ES-I3 (cell line): ENCODE measurements at regions not wholly inside any gene's neighbourhood (a gene's known extent, or its start where the extent isn't known, plus 50 kb on each side); places are given as distances from the start of the nearest gene placed in this dataset.
"Not testable (repeated sequence)": the region's sequence is repeated elsewhere in the genome, so short reads cannot be mapped to it uniquely, and the experiment has no call there.

Experiments
- H3K36me3 ChIP-seq: 2 replicates; pipeline ENCODE4 v1.6.1; 2013; ENCODE audit warnings: mild to moderate bottlenecking, low read length, control low read depth, moderate library complexity; ENCODE audit not compliant: insufficient read depth
- H3K4me1 ChIP-seq: 2 replicates; pipeline ENCODE4 v1.6.1; 2013; ENCODE audit warnings: mild to moderate bottlenecking, control low read depth, low read length; ENCODE audit not compliant: insufficient read depth
- H3K9ac ChIP-seq: 2 replicates; pipeline ENCODE4 v1.6.1; 2013; ENCODE audit warnings: low read depth, mild to moderate bottlenecking, low read length, moderate library complexity
- H3K9me3 ChIP-seq: 2 replicates; pipeline ENCODE4 v1.6.1; 2013; ENCODE audit warnings: mild to moderate bottlenecking, low read length, moderate library complexity; ENCODE audit not compliant: control insufficient read depth, insufficient read depth

DNA sequence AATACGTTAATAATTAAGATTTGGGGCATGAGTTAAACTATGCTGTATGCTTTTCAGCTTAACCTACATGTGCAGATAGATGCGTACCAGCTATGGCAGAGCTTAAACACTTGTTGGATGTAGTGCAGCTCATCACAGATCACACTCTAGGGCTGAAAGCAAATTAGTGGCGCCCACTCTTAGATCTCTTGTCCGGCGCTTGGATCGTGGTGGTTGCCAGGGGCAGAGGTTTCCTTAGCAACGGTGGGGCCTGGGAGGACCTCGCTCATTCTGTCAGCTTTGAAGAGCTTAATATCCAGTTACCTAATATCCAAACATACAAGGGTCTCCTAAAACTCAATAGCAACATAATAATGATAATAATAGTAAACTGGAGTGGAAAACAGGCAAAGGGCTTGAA is 548.2 kb upstream of the PFKP start:
- Histone ChIP-seq H3K36me3 (no peaks in the 10 kb centered on the region), H3K4me1 (no peaks in the 10 kb centered on the region), H3K9ac (no peak overlapping the region), H3K9me3 (no peaks in the 10 kb centered on the region)

- no peaks in the 10 kb centered on the region for H3K9me3 ChIP-seq
- no peak overlapping the region for H3K9ac ChIP-seq
- no peaks in the 10 kb centered on the region for H3K4me1 ChIP-seq
- H3K36me3 ChIP-seq: no peaks in the 10 kb centered on the region
Observed at GRCh38 chr10:2509081-2509531, 558.2 kb upstream of the PFKP start.

DNA sequence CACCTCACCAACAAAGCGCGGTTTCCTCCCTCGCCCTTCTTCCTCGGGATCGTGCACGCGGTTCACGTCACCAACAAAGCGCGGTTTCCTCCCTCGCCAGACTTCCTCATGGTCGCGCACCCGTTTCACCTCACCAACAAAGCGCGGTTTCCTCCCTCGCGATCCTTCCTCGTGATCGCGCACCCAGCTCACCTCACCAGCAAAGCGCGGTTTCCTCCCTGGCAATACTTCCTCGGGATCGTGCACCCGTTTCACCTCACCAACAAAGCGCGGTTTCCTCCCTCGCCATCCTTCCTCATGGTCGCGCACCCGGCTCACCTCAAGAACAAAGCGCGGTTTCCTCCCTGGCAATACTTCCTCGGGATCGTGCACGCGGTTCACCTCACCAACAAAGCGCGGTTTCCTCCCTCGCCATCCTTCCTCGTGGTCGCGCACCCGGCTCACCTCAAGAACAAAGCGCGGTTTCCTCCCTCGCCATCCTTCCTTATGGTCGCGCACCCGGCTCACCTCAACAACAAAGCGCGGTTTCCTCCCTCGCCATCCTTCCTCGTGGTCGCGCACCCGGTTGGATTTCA is 565.9 kb upstream of the PFKP start:
- H3K36me3 ChIP-seq, H3K4me1 ChIP-seq, H3K9ac ChIP-seq, H3K9me3 ChIP-seq: not testable (repeated sequence)

GRCh38 chr10:2494399-2494798 is 572.9 kb upstream of the PFKP start:
- Histone ChIP-seq H3K4me1 (no peaks in the 10 kb centered on the region), H3K9me3 (no peaks in the 10 kb centered on the region)

DNA sequence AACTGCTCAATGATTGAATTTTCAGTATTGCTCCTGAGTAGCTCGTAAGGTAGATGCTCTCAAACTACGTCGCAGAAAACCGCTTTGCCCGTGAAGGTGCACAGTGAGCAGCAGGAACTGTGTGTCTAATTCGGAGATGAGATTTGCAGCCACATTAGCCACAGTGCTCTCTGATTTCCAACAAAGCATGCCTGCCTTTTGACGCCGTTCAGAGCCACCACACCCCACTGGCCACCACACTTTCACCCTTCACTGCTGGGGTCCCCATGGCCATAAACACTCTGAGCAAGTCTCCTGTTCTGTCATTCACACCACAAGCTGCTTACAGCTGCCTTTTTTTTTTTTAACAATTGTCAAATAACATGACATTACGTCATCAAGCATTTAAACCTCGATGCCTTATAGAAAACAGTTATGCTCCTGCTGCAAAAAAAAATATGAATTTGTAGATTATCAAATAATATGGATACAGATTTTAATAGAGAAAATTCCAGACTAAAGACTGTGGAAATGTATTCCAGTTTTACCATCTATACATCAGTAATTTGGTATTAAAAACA is 578.8 kb upstream of the PFKP start:
- Histone ChIP-seq H3K9ac (no peak overlapping the region), H3K36me3 (no peaks in the 10 kb centered on the region), H3K9me3 (no peaks in the 10 kb centered on the region), H3K4me1 (no peaks in the 10 kb centered on the region)

More at GRCh38 chr10:2494399-2494798, 572.9 kb upstream of the PFKP start:
- H3K9ac ChIP-seq: no peak overlapping the region
- no peaks in the 10 kb centered on the region for H3K36me3 ChIP-seq

GRCh38 chr10:2487921-2488320 is 579.4 kb upstream of the PFKP start:
- H3K9ac ChIP-seq: no peak overlapping the region
- no peaks in the 10 kb centered on the region for H3K4me1 ChIP-seq
- no peaks in the 10 kb centered on the region for H3K9me3 ChIP-seq
- H3K36me3 ChIP-seq: no peaks in the 10 kb centered on the region

DNA sequence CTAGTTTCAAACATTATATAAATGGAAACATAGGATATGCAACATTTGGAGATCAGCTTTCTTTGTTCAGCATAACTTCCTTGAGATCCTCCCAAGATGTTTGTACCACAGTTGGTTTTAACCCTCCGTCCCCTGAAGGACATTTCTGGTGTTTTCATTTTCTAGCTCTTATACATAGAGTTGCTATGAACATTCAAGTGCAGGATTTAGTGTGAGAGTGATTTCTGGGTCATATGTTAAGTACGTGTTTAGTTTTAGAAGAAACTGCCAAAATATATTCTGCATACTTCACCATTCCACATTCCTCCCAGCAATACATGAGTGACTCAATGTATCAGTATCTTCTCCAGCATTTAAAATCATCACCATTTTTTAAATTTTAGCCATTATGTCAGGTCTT is 588.7 kb upstream of the PFKP start:
- no peaks in the 10 kb centered on the region for H3K36me3 ChIP-seq

GRCh38 chr10:2476812-2477553 is 590.4 kb upstream of the PFKP start:
- H3K4me1 ChIP-seq: peaks cover 4% of the 10 kb centered on the region; the same call in 1 of the 2 replicates
- no peak overlapping the region for H3K9ac ChIP-seq
- no peaks in the 10 kb centered on the region for H3K9me3 ChIP-seq
- no peaks in the 10 kb centered on the region for H3K36me3 ChIP-seq

More for the DNA sequence above, 588.7 kb upstream of the PFKP start:
- H3K4me1 ChIP-seq: peaks cover 4% of the 10 kb centered on the region; the same call in 1 of the 2 replicates
- H3K9me3 ChIP-seq: no peaks in the 10 kb centered on the region
- no peak overlapping the region for H3K9ac ChIP-seq

- H3K9me3 ChIP-seq: 0 out of 2 replicates have a peak, but pooled peaks cover 4% of the 10 kb centered on the region
- peaks cover 4% of the 10 kb centered on the region; the same call in 1 of the 2 replicates for H3K4me1 ChIP-seq
- H3K36me3 ChIP-seq: no peaks in the 10 kb centered on the region
- H3K9ac ChIP-seq: no peak overlapping the region
Observed at GRCh38 chr10:2476218-2476811, 591.0 kb upstream of the PFKP start.

DNA sequence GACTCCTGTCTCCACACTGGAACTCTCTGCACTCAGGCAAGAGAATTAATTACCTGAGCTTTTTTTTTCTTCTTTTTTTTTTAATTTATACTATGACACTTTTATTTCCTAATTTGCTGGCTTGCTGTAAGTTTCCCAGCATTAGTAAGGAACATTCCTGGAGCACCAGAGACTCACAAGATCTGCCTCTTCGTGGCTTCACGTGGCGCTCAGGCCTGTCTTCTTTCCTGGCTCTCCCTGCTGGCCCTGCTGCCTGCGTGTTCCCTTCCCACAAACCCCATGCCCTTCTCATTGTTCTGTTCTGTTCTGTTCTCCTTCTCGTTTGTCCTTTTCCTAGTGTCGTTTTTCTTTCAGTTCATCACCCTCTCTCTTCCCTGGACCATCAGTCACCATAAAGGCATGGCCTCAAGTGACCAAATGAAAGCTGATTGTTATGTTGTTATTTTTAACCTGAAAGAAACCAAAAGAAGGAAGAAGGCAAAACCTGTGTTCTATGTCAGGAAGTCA is 591.6 kb upstream of the PFKP start:
- Histone ChIP-seq H3K9ac (no peak overlapping the region), H3K36me3 (no peaks in the 10 kb centered on the region), H3K4me1 (peaks cover 4% of the 10 kb centered on the region; the same call in 1 of the 2 replicates), H3K9me3 (0 out of 2 replicates have a peak, but pooled peaks cover 4% of the 10 kb centered on the region)

- Histone ChIP-seq H3K36me3 (no peaks in the 10 kb centered on the region), H3K9ac (no peak overlapping the region), H3K4me1 (no peaks in the 10 kb centered on the region; the same call in 1 of the 2 replicates), H3K9me3 (0 out of 2 replicates have a peak, but pooled peaks cover 4% of the 10 kb centered on the region)
Observed at GRCh38 chr10:2471811-2472210, 595.5 kb upstream of the PFKP start.

GRCh38 chr10:2469802-2470201 is 597.5 kb upstream of the PFKP start:
- H3K9me3 ChIP-seq: 0 out of 2 replicates have a peak, but pooled peaks cover 7% of the 10 kb centered on the region
- H3K9ac ChIP-seq: no peak overlapping the region
- H3K4me1 ChIP-seq: no peaks in the 10 kb centered on the region
- no peaks in the 10 kb centered on the region for H3K36me3 ChIP-seq

DNA sequence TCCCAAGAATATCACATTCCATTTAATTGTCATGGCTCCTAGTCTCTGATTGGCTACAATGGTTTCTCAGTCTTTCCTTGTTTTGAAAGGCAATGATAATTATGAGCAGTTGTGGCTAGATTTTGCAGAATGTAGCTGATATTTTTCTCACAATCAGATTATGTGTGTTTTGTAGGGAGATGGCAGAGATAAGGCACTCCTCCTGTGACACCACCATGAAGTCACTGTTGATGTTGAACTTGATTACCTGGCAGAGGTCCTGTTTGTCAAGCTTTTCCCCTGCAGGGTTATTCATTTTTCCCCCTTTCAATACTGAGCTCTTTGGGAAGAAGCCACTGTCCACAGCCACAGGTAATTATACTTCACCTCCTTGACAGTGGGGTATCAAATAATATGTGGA is 602.9 kb upstream of the PFKP start:
- Histone ChIP-seq H3K4me1 (no peaks in the 10 kb centered on the region), H3K9ac (no peak overlapping the region), H3K36me3 (no peaks in the 10 kb centered on the region), H3K9me3 (0 out of 2 replicates have a peak, but pooled peaks cover 3% of the 10 kb centered on the region)

DNA sequence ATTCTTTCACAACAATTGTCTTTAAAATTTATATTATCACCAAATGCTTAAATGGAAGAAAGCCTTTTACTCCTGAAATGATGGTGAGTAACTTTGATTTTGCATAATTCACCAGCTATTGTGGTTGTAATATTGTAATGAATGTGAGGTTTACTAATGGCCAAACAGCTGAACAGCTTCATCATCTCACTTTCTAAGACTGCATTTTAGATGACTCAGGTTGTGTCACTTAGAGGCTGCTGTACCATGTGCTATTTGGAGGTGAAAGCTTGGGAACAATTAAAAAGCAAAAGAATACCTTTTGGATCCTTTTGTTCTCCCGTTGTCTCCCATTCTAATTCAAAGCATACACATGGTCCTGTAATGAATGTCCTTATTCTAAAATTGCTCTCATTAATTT is 604.0 kb upstream of the PFKP start:
- H3K9me3 ChIP-seq: 0 out of 2 replicates have a peak, but pooled peaks cover 3% of the 10 kb centered on the region
- H3K36me3 ChIP-seq: no peaks in the 10 kb centered on the region
- H3K9ac ChIP-seq: no peak overlapping the region
- no peaks in the 10 kb centered on the region for H3K4me1 ChIP-seq
